Panc1 (cell line): ENCODE measurements at regions not wholly inside any gene's neighbourhood (a gene's known extent, or its start where the extent isn't known, plus 50 kb on each side); places are given as distances from the start of the nearest gene placed in this dataset.
A peak's percentile ranks its signal among the peaks of the same experiment; 100 is the strongest.

Experiments
- ATAC-seq: fragments of 200-7000 bp; cut with Tn5 transposase; 2 replicates; pipeline ENCODE4 v1.9.1; 2020; ENCODE audit warnings: mild to moderate bottlenecking, moderate library complexity
- BruUV-seq: library from RNA; stranded (reverse); fragments of 400-500 nt; replicated peaks from 2 replicates; lab custom pipeline; 2021; lab: Mats Ljungman, UMichigan
- CTCF ChIA-PET: fragments of 300-600 bp; sonication (Branson Sonifier 250); formaldehyde crosslinking; loops from one replicate; lab custom pipeline; 2022; ENCODE audit warnings: antibody characterized with exemption; lab: Charles Lee
- POLR2A ChIA-PET: fragments of 300-600 bp; sonication (Branson Sonifier 250); formaldehyde crosslinking; loops from one replicate; lab custom pipeline; 2022; ENCODE audit warnings: antibody characterized with exemption; lab: Charles Lee
- DNase-seq: peaks from one replicate; pipeline ENCODE4 v3.0.0-alpha.2; 2010; ENCODE audit warnings: low read depth, low spot score
- H3K27ac ChIP-seq: 2 replicates; pipeline ENCODE4 v1.5.1; 2011; ENCODE audit warnings: mild to moderate bottlenecking, low read length, inconsistent platforms
- H3K27me3 ChIP-seq: fragments of 200-500 bp; sonication (Bioruptor generic); 2 replicates; pipeline ENCODE4 v1.6.0; 2014; ENCODE audit warnings: low read length, inconsistent platforms; ENCODE audit not compliant: control insufficient read depth, insufficient read depth
- H3K36me3 ChIP-seq: fragments of 200-500 bp; sonication (Bioruptor generic); 2 replicates; pipeline ENCODE4 v1.5.1; 2014; ENCODE audit warnings: inconsistent platforms, mild to moderate bottlenecking, low read length, moderate library complexity; ENCODE audit not compliant: control insufficient read depth, insufficient read depth
- H3K4me1 ChIP-seq: 2 replicates; pipeline ENCODE4 v1.5.1; 2011; ENCODE audit warnings: inconsistent platforms, mild to moderate bottlenecking, low read length, moderate library complexity; ENCODE audit not compliant: control insufficient read depth, insufficient read depth
- H3K4me3 ChIP-seq, 2 experiments: 2 replicates each; pipeline ENCODE4 v1.5.1; 2011 to 2012; ENCODE audit warnings: low read depth in 2 of 2, low read length in 2 of 2, mild to moderate bottlenecking in 2 of 2, inconsistent platforms in 1 of 2, moderate library complexity in 1 of 2
- H3K9me3 ChIP-seq: fragments of 200-500 bp; sonication (Bioruptor generic); 2 replicates; pipeline ENCODE4 v1.5.1; 2014; ENCODE audit warnings: low read depth, mild to moderate bottlenecking, inconsistent platforms, low read length, moderate library complexity; ENCODE audit not compliant: control insufficient read depth, insufficient read depth
- POLR2AphosphoS5 ChIP-seq: IDR thresholded peaks from 2 replicates; pipeline ENCODE4 v1.6.1; 2012; ENCODE audit warnings: mild to moderate bottlenecking, low read depth, low read length, moderate library complexity
- SIN3A ChIP-seq: IDR thresholded peaks from 2 replicates; pipeline ENCODE4 v1.6.1; 2012; ENCODE audit warnings: low read depth, mild to moderate bottlenecking, low read length, moderate library complexity, borderline replicate concordance; ENCODE audit not compliant: insufficient read depth
- TCF7L2 ChIP-seq: IDR thresholded peaks from 2 replicates; pipeline ENCODE4 v1.6.1; 2011; ENCODE audit warnings: mild to moderate bottlenecking, low read depth, low read length, inconsistent platforms
- in situ Hi-C: cut with HindIII; loops from 2 replicates; pipeline ENCODE4 v1.10.0; 2016; ENCODE audit warnings: low sequenced_read_pairs, low pct_unique_long_range_greater_than_20kb
- intact Hi-C: fragments of 100-400 bp; cut with micrococcal nuclease; formaldehyde crosslinking; loops from one replicate; pipeline ENCODE4 v1.10.0; 2022; ENCODE audit not compliant: unreplicated experiment
- TF ChIP-seq, protein P1 (sequence below): fragments of 450-650 bp; IDR thresholded peaks from 2 replicates; pipeline ENCODE4 v1.5.1; 2017; ENCODE audit warnings: mild to moderate bottlenecking
- TF ChIP-seq, protein P2 (sequence below), 2 experiments: IDR thresholded peaks; 2 replicates each; pipeline ENCODE4 v1.6.1; 2011 to 2012; ENCODE audit warnings: low read depth in 2 of 2, control low read depth in 1 of 2, low read length in 1 of 2, mild to moderate bottlenecking in 1 of 2, moderate library complexity in 1 of 2; ENCODE audit not compliant: insufficient read depth in 1 of 2

DNA sequence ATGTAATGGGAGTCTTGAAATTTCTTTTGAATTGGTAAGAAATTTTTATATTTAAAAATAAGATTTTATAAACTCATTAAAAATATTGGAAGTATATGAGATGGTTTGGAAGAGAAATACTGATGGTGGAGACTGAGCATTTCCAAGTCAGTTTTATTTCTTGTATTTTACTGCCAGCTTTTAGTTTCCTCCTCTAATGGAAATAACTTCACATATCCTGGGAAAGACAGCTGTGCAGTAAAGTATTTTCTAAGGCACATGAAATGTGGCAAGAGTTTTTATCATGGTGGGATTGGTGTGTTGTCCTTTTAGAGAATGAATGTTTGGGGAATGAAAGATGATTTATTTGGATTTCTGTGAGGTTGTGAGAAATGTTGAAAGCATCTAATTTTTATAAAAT is 346.9 kb upstream of the RGS6 start:
- no peaks in the 10 kb centered on the region for H3K27me3 ChIP-seq
- intact Hi-C loops, result no loop called here
- no peak overlapping the region for H3K4me3 ChIP-seq
- ChIA-PET POLR2A (no interaction called here), CTCF (no interaction called here)
- in situ Hi-C loops, result no loop called here
- no peak overlapping the region for H3K27ac ChIP-seq
- ATAC-seq, result no peak
- DNase-seq, result no peak
- BruUV-seq, result no TSS peak
- H3K4me1 ChIP-seq, result no peaks in the 10 kb centered on the region
- H3K36me3 ChIP-seq, result no peaks in the 10 kb centered on the region
- H3K9me3 ChIP-seq, result no peaks in the 10 kb centered on the region
- TF ChIP-seq POLR2AphosphoS5, result no peak
- TF ChIP-seq, protein P1, sequence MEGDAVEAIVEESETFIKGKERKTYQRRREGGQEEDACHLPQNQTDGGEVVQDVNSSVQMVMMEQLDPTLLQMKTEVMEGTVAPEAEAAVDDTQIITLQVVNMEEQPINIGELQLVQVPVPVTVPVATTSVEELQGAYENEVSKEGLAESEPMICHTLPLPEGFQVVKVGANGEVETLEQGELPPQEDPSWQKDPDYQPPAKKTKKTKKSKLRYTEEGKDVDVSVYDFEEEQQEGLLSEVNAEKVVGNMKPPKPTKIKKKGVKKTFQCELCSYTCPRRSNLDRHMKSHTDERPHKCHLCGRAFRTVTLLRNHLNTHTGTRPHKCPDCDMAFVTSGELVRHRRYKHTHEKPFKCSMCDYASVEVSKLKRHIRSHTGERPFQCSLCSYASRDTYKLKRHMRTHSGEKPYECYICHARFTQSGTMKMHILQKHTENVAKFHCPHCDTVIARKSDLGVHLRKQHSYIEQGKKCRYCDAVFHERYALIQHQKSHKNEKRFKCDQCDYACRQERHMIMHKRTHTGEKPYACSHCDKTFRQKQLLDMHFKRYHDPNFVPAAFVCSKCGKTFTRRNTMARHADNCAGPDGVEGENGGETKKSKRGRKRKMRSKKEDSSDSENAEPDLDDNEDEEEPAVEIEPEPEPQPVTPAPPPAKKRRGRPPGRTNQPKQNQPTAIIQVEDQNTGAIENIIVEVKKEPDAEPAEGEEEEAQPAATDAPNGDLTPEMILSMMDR, result no peak
- TF ChIP-seq, protein P2, sequence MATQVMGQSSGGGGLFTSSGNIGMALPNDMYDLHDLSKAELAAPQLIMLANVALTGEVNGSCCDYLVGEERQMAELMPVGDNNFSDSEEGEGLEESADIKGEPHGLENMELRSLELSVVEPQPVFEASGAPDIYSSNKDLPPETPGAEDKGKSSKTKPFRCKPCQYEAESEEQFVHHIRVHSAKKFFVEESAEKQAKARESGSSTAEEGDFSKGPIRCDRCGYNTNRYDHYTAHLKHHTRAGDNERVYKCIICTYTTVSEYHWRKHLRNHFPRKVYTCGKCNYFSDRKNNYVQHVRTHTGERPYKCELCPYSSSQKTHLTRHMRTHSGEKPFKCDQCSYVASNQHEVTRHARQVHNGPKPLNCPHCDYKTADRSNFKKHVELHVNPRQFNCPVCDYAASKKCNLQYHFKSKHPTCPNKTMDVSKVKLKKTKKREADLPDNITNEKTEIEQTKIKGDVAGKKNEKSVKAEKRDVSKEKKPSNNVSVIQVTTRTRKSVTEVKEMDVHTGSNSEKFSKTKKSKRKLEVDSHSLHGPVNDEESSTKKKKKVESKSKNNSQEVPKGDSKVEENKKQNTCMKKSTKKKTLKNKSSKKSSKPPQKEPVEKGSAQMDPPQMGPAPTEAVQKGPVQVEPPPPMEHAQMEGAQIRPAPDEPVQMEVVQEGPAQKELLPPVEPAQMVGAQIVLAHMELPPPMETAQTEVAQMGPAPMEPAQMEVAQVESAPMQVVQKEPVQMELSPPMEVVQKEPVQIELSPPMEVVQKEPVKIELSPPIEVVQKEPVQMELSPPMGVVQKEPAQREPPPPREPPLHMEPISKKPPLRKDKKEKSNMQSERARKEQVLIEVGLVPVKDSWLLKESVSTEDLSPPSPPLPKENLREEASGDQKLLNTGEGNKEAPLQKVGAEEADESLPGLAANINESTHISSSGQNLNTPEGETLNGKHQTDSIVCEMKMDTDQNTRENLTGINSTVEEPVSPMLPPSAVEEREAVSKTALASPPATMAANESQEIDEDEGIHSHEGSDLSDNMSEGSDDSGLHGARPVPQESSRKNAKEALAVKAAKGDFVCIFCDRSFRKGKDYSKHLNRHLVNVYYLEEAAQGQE (IDR thresholded peaks at IDR 0.05; ENCODE audit: insufficient read depth in 1 of 2, low read depth in 2 of 2, low read length in 1 of 2), result no peak
- no peak for TF ChIP-seq TCF7L2
- no peak for TF ChIP-seq SIN3A

DNA sequence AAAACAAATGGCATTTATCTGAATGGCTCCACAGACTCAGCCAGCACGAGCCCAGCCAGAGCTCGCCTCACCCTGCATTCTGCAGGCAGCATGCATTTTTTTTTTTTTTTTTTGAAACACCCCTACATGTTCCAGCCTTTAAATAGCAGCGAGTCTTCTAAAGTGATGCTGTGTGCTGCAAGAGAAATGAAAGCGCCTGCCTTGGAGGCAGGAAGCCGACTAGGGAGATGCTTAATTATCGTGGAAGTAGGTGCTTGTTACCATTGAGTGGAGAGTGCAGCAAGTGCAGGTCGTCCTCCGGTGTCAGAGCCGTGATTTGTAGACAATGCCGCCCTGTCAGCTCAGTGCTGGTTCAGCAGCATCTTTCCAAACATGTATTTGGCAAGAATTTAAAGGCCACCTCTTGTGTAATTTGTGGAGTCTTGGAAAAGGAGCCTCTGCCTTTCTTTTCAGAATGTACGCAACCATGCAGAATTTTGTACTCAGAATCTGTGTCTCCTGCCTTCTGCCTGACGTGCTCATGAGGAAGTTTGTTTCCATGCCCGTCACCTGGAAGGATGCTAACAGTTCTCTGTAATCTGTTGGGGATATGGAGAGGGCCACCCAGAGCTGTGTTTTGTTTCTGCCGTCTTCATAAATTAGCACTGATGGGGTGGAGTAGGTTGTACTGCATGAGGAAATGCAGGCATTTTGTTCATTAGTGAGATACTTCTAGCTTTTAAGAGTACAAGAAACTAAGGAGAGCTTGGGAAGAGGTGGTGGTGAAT is 345.9 kb upstream of the RGS6 start:
- ChIA-PET CTCF (no interaction called here), POLR2A (no interaction called here)
- no peaks in the 10 kb centered on the region for H3K27me3 ChIP-seq
- no TSS peak for BruUV-seq
- no peaks in the 10 kb centered on the region for H3K4me1 ChIP-seq
- DNase-seq (no peak), ATAC-seq (no peak)
- no peaks in the 10 kb centered on the region for H3K9me3 ChIP-seq
- in situ Hi-C loops, result no loop called here
- intact Hi-C loops, result no loop called here
- H3K4me3 ChIP-seq, result peak overlapping the region in 1 of 2 experiments; percentile 8; a peak in 1 of 4 replicates
- TF ChIP-seq, protein P1, result no peak
- TF ChIP-seq, protein P2 (IDR thresholded peaks at IDR 0.05; ENCODE audit: insufficient read depth in 1 of 2, low read depth in 2 of 2, low read length in 1 of 2), result no peak
- TF ChIP-seq POLR2AphosphoS5 (no peak), SIN3A (no peak), TCF7L2 (no peak)
- no peaks in the 10 kb centered on the region for H3K36me3 ChIP-seq
- no peak overlapping the region for H3K27ac ChIP-seq
